Kasumi-1 (cell line): ENCODE measurements at regions not wholly inside any gene's neighbourhood (a gene's known extent, or its start where the extent isn't known, plus 50 kb on each side); places are given as distances from the start of the nearest gene placed in this dataset.
A peak's percentile ranks its signal among the peaks of the same experiment; 100 is the strongest.
"Not testable (repeated sequence)": the region's sequence is repeated elsewhere in the genome, so short reads cannot be mapped to it uniquely, and the experiment has no call there.

ENCODE experiments used
- DNase-seq, 2 experiments: peaks; one replicate each; lab custom pipeline; 2025; lab: John Stamatoyannopoulos, UW

- DNase-seq = no peak
These were observed 91.3 kb downstream of the ZNF467 start for GRCh38 chr7:149682038-149682437.

- DNase-seq = no peak
These were observed 92.1 kb downstream of the ZNF467 start for GRCh38 chr7:149681274-149681673.

DNA sequence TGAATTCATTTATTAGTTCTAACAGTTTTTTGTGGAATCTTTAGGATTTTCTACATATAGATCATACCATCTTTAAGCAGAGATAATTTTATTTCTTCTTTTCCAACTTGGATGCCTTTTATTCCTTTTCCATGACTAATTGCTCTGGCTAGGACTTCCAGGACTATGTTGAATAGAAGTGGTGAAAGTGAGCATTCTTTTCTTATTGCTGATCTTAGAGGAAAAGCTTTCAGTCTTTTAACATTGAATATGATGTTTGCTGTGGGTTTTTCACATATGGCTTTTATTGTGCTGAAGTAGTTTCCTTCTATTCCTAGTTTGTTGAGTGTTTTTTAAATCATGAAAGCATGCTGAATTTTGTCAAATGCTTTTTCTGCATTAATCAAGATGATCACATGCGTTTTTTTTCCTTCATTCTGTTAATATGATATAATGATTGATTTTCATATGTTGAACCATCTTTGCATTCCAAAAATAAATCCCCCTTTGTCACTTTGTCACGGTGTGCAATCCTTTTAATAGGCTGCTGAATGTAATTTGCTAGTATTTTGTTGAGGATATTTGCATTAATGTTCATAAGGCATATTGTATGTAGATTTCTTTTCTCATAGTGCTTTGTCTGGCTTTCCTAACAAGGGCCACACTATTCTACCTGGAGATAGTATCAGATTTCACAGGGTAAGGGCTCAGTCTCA lies 92.9 kb downstream of the ZNF467 start:
- DNase-seq = no peak

DNA sequence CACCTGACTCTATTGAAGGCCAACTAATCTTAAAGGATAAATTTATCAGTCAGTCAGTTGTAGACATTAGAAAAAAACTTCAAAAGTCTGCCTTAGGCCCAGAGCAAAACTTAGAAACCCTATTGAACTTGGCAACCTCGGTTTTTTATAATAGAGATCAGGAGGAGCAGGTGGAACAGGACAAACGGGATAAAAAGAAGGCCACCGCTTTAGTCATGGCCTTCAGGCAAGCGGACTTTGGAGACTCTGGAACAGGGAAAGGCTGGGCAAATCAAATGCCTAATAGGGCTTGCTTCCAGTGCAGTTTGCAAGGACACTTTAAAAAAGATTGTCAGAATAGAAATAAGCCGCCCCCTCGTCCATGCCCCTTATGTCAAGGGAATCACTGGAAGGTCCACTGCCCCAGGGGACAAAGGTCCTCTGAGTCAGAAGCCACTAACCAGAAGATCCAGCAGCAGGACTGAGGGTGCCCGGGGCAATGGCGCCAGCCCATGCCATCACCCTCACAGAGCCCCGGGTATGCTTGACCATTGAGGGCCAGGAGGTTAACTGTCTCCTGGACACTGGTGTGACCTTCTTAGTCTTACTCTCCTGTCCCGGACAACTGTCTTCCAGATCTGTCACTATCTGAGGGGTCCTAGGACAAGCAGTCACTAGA lies 98.5 kb downstream of the ZNF467 start:
- DNase-seq = not testable (repeated sequence)

- DNase-seq = no peak
These were observed 100.4 kb downstream of the ZNF467 start for GRCh38 chr7:149673006-149673405.

DNA sequence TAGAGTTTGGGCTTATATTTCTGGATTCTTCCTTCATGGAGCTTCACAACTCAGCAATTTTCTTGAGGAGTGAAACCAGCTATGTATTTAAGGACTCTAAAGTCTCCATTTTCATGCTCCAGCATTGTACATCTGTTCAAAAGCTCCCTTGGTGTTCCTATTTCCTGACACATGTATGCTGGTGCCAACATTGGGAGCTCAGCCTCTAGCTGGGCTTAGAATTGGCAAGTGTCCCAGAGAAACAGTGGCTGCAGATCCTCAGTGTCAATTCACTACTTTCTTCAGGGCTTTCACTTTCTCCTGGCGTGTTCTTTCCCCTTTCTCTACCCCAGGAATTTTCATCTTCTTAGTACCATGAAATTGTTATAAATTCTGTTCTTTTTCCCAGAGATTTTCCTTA lies 103.1 kb downstream of the ZNF467 start:
- DNase-seq = peak; percentile 24 to 30

DNA sequence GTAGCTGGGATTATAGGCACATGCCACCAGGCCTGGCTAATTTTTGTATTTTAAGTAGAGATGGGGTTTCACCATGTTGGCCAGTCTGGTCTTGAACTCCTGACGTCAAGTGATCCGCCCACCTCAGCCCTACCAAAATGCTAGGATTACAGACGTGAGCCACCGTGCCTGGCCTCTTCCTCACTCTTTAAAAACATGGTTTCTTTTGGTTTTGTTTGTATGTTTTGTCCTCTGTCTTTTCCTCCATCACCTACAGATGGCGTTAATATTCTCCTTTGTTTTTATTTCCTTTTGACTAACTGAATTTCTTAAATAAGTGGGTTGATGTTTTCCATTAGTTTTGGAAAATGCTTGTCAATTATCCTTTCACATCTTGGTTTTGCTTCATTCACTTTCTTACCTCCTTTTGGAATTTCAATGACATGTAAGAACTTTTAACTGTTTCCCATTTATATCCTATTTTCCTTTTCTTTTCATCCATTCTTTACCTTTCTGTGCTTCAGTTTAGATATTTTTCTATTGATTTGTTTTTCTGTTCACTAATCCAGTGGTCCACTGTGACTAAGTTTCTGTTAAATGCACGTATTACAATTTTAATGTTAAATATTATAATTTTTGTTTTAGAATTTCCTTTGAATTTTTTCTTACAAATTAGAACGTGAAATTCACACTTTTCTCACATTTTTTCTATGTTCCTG lies 104.1 kb downstream of the ZNF467 start:
- peak; percentile 47 to 63 for DNase-seq

DNA sequence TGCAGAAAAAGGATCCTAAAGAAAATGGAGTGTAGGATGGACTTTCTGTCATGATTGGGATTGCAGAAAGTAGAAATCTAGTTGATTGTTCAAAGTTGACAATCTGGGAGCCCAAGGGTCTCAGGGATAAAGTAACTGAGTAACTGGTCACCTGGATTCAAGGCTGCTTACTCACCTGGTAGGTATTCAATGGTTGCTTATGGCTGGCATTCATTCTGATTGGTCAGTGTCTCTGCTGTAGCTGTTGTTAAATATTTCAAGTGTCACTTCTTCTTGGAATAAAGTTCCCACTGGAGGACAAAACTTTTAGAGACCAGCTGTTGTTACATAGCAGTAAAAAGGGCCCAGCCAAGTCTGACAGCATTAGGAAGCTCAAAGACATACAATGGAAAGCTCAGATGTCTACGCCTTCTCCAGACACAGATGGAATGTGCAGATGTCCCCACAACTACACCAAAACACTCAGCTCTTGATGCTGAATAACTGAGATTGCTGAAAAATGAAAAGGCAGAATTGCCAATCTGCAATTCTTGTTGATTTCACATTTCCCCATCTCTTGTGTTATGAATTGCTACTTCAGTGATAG lies 106.9 kb downstream of the ZNF467 start:
- no peak for DNase-seq

DNA sequence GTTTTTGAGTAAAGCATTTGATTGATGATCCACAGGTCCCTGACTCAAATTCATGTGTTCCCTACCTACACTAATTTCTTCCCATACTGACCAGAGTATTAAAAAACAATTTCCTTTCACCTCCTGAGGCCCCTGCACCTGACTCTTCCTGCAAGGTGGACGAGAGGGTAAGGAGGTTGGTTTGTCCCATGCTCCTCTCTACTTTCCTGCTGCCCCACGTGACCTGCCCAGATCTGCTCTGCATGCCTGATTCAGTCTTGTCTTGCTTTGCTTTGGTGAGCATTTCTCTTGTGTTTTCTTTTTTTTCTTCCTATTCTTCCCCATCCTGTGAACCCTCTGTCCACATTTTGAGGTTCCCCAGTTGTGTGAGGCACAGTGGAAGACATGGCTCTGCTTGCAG lies 107.8 kb downstream of the ZNF467 start:
- DNase-seq = not testable (repeated sequence)

DNA sequence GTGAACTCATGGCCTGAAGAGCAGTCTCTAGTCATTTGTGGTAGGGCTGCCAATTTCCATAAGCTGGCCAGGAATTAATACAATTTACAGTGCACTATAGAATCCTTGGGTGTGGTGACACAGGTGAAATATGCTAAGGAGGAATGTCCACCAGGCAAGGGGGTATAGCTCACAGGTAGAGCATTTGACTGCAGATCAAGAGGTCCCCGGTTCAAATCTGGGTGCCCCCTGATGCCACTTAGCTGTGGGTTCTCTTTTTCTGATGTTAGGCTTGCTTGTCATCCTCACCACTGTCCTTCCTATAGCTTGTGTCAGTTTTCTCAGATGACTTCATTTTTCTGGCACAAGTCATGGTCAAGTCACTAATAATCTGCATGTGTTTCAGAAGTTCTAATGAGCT lies 108.7 kb downstream of the ZNF467 start:
- DNase-seq = no peak

GRCh38 chr7:149664176-149664575 lies 109.2 kb downstream of the ZNF467 start:
- no peak for DNase-seq

GRCh38 chr7:149662591-149663095 lies 110.7 kb downstream of the ZNF467 start:
- DNase-seq = peak; percentile 89 to 94

DNA sequence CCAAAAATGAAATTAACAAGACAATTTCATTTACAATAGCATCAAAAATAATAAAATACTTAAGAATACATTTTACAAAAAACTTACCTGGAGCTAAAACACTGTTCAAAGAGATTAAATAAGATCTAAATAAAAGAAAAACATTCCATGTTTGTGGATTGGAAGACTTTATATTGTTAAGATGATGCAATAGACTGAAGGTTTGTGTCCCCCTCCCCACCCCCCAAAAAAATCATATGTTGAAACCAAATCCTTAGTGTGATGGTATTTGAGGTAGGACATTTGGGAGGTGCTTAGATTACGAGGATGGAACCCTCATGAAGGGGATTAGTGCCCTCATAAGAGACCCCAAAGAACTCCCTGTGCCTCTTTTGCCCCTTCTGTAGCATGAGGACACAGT lies 117.6 kb downstream of the ZNF467 start:
- no peak for DNase-seq

GRCh38 chr7:149654588-149654987 lies 118.8 kb downstream of the ZNF467 start:
- no peak for DNase-seq

GRCh38 chr7:149650190-149650589 lies 123.2 kb downstream of the ZNF467 start:
- not testable (repeated sequence) for DNase-seq

- no peak for DNase-seq
These were observed 128.6 kb downstream of the ZNF467 start for GRCh38 chr7:149644754-149645153.

- no peak for DNase-seq
These were observed 130.8 kb downstream of the ZNF467 start for GRCh38 chr7:149642589-149642988.

DNA sequence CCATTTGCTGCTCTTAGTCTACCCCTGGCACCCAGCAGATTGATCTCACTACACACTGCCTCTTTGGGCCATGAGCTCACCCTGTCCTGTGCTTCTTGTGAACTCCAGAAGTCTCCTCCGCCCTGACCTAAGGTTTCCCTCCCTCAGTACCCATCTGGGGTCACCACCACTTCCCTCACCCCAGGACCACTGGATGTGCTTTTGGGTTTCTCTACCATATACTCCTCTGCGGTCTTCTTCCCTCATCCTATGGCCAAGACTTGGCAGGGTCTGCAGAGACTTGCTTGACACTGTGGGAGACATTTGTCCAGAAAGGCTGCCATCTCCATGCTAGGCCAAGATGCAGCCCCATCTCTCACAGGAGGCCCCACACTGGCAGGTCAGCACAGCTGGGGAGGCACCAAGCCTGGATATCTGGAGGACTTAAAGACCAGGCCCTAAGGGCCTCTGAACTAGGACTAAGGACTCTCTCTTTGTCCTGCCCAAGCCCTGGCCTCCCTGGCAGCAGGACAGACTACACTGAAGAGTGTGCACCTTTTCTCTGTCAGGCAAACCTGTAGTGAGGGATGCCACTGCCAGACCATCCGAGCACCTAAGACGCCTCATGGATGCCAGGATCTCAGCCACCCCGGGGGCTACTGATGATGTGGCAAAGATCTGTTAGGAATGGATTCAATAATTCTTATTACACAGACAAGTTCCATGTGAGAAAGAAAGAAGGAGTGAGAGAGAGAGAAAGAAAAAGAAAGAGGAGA lies 134.6 kb downstream of the ZNF467 start:
- DNase-seq = no peak

- DNase-seq = no peak
These were observed 135.3 kb downstream of the ZNF467 start for GRCh38 chr7:149637911-149638565.

DNA sequence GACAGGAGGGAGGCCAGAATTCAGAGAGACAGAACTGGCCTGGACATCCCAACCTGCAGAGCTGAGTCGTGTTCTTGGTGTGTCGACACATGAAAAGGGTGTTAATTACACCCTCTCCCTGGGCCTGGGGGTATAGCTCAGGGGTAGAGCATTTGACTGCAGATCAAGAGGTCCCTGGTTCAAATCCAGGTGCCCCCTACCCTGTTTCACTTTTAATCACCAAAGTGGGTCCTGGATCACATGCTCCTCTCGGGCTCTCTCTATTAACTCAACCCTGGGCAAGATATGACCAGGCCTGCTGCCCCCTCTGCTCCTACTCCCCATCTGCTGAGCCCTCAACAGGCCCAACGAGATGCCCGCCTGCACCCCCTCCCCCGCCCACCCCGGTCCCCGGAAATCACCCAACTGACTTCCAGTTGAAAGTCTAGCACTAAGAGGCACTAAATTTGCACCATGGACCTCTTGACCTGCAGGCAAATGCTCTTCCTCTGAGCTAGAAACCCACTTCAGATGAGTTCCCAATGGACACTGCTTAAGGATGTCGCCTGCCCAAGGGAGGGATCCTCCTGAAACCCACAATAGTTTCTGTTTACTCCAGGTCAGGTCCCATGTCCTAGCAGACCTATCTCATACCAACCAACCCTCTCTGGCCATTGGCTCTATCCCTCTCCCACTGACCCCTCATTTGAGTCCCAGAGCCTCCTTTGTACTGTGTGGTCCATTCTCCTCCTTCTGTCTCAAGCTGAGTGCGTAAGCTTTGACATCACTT lies 137.6 kb downstream of the ZNF467 start:
- DNase-seq = no peak
